A549 (cell line): ENCODE measurements at regions not wholly inside any gene's neighbourhood (a gene's known extent, or its start where the extent isn't known, plus 50 kb on each side); places are given as distances from the start of the nearest gene placed in this dataset.

Experiments
- CTCF ChIP-seq: fragments of >200 bp; sonication (Bioruptor Twin); formaldehyde crosslinking; IDR thresholded peaks from 3 replicates; pipeline ENCODE4 v1.5.1; 2016
- JUNB ChIP-seq: fragments of >200 bp; sonication (Bioruptor Twin); formaldehyde crosslinking; IDR thresholded peaks from 2 replicates; pipeline ENCODE4 v1.6.1; 2016
- KDM5A ChIP-seq: fragments of 200-600 bp; sonication (generic); IDR thresholded peaks from 2 replicates; pipeline ENCODE4 v1.6.1; 2016; ENCODE audit warnings: antibody characterized with exemption, mild to moderate bottlenecking
- NFE2L2 ChIP-seq: fragments of 150-350 bp; conservative IDR thresholded peaks from 2 replicates; pipeline ENCODE4 v1.6.1; 2014; ENCODE audit warnings: low read length
- POLR2A ChIP-seq: IDR thresholded peaks from 2 replicates; pipeline ENCODE4 v1.6.1; 2012; ENCODE audit warnings: mild to moderate bottlenecking, low read length
- TF ChIP-seq, protein P1 (sequence below): fragments of 450-650 bp; IDR thresholded peaks from 2 replicates; pipeline ENCODE4 v1.6.1; 2014; ENCODE audit warnings: antibody characterized with exemption
- TF ChIP-seq, protein P2 (sequence below): IDR thresholded peaks from 2 replicates; pipeline ENCODE4 v1.6.1; 2012

GRCh38 chr15:94840794-94841783 lies 609.7 kb downstream of the MCTP2 start:
- TF ChIP-seq CTCF (no peak), KDM5A (no peak), NFE2L2 (no peak), JUNB (no peak), POLR2A (no peak)
- TF ChIP-seq, protein P1, sequence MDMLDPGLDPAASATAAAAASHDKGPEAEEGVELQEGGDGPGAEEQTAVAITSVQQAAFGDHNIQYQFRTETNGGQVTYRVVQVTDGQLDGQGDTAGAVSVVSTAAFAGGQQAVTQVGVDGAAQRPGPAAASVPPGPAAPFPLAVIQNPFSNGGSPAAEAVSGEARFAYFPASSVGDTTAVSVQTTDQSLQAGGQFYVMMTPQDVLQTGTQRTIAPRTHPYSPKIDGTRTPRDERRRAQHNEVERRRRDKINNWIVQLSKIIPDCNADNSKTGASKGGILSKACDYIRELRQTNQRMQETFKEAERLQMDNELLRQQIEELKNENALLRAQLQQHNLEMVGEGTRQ, result no peak
- TF ChIP-seq, protein P2, sequence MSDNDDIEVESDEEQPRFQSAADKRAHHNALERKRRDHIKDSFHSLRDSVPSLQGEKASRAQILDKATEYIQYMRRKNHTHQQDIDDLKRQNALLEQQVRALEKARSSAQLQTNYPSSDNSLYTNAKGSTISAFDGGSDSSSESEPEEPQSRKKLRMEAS, result no peak
